ENCODE measurements at regions not wholly inside any gene's neighbourhood (a gene's known extent, or its start where the extent isn't known, plus 50 kb on each side); places are given as distances from the start of the nearest gene placed in this dataset.

GRCh38 chr1:232468249-232468648 is 161.7 kb downstream of the SIPA1L2 start:
- TF ChIP-seq, protein P1, sequence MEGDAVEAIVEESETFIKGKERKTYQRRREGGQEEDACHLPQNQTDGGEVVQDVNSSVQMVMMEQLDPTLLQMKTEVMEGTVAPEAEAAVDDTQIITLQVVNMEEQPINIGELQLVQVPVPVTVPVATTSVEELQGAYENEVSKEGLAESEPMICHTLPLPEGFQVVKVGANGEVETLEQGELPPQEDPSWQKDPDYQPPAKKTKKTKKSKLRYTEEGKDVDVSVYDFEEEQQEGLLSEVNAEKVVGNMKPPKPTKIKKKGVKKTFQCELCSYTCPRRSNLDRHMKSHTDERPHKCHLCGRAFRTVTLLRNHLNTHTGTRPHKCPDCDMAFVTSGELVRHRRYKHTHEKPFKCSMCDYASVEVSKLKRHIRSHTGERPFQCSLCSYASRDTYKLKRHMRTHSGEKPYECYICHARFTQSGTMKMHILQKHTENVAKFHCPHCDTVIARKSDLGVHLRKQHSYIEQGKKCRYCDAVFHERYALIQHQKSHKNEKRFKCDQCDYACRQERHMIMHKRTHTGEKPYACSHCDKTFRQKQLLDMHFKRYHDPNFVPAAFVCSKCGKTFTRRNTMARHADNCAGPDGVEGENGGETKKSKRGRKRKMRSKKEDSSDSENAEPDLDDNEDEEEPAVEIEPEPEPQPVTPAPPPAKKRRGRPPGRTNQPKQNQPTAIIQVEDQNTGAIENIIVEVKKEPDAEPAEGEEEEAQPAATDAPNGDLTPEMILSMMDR (IDR thresholded peaks at IDR 0.05), result no peak
- no peak for TF ChIP-seq POLR2AphosphoS5 (IDR thresholded peaks at IDR 0.05; ENCODE audit: insufficient read depth in 1 of 2, low read depth in 1 of 2)
- TF ChIP-seq POLR2A (IDR thresholded peaks at IDR 0.05), result no peak

Data from vagina (tissue), 2 donors.